HG03354 (cell line): ENCODE measurements at regions not wholly inside any gene's neighbourhood (a gene's known extent, or its start where the extent isn't known, plus 50 kb on each side); places are given as distances from the start of the nearest gene placed in this dataset.

ENCODE experiments used
- ATAC-seq: cut with Tn5 transposase; IDR thresholded peaks from one replicate; pipeline ENCODE4 v1.9.1; 2021; ENCODE audit warnings: mild to moderate bottlenecking; ENCODE audit not compliant: unreplicated experiment, poor library complexity, severe bottlenecking

DNA sequence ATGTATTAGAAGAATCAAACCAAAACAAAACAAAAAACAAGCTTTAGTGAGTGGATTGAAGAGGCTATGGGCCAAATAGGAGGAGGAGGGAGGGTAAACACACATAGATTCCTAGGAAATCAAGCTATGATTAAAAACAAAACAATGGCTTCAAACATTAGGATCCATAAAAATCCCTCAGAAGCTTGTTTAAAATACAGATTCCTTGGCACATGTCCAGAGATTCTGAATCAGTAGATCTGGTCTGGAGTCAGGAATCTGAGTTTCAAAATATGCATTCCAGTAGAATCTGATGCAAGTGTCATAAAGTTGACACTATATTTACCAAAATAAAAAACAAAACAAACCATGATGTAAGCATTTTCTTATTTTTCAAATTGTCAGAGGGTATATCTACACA is 692.8 kb upstream of the SGCG start:
- ATAC-seq, result no peak

DNA sequence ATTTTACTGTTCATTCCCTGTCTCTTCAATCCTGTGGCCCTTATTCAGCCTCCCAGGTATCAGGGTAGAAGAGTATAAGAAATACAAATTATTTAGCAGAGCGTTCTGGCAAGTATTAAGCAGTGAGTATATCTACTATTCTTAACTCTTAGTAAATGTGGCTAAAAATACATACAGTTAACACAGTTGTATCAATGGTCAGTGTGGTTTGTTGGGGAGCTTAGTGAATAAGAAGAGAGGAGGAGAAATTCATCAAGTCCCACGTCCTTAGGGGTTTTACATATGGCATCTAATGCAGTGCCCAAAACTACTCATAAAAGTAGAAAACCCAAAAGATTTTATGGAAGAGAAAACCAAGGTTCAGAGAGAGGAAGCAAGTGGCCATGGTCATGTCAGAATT is 691.0 kb upstream of the SGCG start:
- ATAC-seq, result no peak

DNA sequence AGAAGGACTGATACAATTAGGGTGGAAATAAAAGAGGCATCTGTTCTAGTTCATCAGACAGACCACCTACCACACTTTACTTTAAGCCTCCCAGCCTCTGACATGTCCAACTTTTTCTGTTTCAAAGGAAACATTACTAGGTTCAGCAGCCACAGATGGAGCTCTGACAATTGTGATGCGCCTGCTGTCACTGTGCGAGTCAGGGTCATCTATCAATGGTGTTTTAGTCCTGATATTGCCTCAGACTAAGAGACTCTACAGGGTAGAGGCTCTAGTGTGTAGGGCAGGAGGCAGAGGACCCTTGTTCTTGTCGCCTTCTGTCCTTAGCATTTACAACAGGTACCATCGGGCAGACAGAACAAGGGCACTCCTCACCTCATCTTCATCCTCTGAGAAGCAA is 685.0 kb upstream of the SGCG start:
- ATAC-seq, result no peak

DNA sequence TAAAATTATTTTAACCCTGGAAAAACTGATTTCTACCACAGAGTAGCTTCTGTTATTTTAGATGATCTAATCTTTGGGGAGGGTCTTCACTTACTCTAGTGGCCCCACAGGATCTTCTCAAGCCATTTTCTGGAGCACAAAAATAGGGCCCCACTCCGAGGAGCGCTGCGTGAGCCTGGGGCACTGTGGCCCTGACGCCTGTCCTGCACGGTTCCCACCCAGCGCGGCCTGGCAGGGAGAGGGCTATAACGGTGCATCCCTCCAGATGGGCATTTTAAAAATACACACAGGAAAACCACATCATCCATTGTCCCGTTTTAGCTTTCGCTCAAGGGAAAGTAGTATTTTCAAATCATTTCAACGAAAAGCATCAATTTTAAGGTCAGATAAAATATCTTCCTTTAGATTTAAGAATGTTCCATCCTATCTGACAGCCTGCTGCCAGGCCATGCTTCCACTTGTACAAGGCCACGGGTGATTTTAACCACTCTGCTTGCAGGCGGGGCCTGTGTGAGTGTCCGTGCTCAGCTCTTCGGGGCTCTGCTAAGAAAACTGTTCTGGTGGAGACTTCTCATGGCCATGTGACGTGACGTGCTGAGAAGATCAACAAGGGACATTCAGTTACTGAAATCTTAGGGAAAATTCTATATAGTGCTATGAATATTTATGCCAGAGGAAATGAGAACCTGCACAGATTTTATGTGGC is 683.8 kb upstream of the SGCG start:
- no peak for ATAC-seq

DNA sequence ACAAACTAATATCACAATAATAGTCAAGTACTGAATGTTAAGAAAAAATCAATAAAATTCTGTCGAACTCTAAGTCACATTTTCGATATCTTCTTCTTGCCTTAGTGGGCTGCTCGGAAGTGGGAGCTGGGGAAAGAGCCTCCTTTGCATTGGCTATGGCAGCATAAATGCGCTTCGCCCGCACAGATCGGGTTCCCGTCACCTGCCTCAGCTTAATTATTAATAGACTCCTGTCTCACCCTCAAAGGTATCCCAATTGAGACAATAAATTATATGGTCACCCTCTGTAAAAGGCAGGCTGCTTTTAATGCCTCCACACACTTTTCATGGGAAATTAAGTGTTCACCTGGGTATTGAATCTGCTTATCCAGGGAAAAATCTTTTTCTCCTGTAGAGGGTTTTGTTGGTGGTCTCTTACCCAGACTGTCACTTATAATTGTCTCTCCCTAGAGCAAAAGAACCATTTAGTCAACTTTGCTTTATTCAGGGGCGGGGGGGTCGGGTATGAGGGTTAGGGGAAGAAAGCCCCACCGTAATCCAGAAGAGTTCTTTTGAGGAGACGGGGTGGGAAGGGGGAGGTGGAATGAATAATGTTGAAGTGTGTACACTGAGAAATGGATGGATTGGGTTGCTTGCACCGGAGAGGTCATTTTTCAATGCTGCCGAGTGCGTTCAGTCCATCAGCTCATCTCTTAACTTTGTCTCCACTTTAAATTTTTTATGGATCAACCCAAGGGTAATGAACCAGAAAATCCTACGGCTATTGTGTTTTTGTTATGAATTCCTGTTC is 682.6 kb upstream of the SGCG start:
- no peak for ATAC-seq

DNA sequence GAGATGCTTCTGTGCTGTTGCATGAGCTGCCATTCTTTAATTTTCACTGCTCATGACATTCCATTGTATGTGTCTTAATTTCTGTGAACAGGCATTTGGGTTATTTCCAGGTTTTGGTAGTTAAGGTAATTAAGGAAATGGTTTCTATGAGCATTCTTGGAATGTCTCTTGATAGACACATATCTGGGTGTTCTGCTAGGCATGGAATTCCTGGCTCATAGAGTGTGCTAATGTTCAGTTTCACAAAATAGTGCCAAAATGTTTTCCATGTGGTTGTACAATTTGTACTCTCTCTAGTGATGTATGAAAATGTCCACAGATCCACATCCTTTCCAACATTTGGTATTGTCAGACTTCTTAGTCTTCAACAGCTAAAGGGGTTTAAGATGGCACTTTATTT is 680.9 kb upstream of the SGCG start:
- no peak for ATAC-seq

DNA sequence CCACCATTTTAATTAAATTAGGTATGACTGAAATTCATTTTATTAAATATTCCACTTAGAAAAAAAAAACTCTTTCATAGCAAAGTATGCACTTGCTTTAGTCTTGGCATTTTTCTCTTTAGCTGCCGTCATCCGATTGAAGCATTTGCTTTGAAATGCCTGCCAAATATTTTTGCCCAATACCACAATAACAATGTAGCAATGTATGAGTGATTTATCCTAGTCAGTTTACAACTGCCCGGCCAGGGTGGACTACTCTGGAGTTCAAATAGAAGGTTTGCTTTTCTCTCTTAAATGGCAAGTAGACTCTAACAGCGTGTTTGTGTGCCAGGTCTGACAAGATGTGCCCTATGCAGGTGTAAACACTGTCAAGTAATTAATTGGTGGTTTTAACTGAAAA is 675.3 kb upstream of the SGCG start:
- ATAC-seq, result no peak

DNA sequence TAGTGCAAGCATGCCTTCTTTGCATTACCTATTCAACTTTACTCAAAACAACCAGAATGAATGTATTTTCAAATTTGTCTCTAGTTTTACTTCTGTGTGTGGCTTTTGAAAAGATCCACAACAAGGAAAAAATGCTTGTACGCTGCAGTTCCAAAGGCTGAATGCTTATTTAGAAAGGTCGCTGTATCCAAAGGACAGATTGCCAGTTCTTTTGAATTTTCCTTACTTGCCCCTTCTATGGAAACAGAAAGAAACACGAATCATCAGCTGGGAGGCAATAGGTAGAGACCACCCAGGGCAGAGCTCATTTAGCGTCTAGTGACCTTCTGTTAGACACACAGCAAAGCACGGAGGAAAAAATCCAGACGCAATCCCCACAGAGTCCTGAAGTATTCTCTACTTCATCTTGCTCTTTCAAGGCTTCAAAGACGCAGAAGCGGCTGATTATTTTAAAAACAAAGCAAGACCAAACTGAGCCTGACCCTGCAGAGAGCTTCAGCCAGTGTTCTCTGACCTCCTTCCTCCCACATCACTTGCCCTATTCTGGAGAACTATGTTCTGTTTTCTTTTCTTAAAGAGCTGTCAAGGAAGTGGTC is 674.6 kb upstream of the SGCG start:
- no peak for ATAC-seq

DNA sequence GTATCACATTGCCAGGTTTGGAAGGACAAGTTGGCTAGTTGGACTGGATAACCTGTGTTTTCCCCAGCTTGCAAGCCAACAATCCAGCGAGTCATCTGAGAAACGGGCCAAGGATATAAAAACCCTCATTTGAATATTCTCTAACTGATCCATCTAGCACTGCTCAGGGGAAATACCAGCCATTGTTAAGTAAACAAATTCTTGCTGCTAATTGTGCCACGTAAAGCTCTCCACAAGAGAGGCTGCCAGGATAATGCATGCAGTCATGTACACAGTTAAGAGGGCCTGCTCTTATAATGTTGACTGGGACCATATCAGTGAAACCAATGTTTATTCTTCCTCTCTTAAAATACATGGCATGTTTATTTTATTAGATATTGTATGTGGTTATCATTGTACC is 663.2 kb upstream of the SGCG start:
- no peak for ATAC-seq

DNA sequence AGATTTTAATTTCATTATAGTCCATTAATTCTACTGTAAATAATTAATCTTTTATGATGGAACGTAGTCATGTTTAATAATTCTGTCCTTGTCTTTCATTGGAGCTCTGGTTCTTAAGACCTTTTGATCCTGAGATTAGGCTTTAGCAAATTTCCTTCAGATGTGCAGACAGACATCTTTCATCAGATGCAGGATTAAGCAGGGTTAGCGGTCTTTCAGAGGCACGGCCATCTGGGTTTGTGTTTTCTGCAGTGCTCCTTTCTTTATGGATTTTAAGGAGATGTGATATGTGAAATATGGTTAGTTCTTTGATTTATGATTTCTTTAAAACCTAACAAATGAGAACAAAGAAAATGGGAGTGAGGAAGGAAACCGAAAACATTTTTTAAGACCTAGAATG is 643.9 kb upstream of the SGCG start:
- no peak for ATAC-seq

DNA sequence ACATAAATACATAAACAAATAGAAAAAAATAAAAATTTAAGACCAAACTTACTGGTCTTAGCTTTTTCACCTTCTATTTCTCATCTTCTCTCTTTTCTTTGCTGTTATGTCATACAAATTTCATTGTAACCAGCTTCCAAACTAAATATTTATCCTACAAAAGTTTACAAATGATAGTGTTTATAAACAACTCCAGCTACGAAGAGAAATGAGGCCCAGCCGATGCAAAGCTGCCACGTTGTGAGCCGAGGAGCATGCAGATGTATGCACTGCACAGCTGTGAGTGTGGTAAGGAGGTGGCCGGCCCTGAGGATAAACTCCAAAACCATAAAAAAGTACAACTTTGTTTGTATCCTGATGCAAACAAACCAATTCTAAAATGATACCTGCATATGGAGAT is 642.4 kb upstream of the SGCG start:
- ATAC-seq, result no peak

DNA sequence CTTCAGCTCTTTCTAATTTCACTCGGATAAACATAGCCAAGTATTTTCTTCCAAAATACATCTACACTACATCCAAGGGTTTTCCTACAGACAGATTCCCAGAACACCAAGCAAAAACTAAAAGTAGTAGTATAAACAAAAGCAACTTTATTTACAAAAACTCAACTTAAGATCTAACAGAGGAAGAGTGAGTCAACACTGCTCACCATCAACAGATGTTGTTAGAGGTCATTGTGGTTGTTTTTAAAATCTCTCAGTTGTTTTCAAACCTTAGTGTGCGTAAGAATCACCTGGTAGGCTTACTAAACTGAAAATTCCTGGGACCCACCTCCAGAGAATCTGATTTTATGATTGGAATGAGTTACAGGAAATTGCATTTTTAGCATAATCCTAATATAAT is 631.7 kb upstream of the SGCG start:
- ATAC-seq, result no peak

DNA sequence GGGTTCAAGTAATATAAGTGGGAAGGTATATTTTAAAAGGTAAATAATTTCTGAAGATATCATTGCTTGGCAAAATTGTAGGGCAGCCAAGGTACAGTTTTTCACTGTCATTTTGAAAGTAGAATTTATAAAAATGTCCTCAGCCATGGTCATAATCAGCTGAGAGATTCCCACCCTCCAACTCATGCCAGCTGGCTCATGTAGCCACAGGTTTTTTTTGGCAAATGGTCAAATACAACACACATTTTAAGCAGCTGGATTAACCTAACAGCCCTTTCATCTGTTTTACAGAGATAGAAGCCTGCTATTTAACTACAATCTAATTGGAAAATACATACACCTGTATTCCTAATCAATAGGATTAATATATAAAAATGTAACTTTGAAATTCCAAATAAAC is 619.2 kb upstream of the SGCG start:
- ATAC-seq, result no peak

DNA sequence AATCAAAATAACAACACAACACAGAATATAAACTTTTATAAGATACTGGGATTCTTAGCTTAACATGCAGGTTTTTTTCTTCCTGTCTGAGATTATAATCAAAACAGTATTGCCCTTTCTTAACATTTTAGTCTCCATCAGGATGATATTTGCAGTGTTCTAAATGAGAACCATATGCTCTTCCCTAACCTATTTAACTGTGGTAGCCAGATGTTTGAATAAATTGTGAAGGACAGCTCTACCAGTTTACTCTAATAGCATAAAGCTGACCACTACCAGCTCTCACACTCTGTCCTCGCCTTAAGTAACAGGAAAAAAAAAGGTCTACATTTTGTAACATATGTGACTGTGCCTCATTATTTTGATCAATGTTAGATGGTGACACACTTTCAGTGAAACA is 618.7 kb upstream of the SGCG start:
- ATAC-seq, result no peak

DNA sequence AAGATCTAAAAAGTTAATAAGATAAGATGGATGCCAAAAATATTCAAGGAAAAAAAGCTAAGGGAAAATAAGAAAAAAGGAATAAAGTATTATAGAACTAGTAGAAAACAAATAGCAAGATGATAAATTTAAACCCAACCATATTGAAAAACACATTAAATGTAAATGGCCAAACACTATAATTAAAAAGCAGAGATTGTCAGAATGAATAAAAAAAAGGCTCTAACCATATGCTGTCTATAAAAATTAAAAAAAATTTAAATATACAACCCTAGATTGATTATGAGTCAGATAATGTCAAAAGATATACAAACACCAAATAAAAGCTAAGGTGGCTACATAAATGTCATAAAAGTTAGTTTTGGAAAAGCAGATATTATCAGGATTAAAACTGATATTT is 617.5 kb upstream of the SGCG start:
- no peak for ATAC-seq

DNA sequence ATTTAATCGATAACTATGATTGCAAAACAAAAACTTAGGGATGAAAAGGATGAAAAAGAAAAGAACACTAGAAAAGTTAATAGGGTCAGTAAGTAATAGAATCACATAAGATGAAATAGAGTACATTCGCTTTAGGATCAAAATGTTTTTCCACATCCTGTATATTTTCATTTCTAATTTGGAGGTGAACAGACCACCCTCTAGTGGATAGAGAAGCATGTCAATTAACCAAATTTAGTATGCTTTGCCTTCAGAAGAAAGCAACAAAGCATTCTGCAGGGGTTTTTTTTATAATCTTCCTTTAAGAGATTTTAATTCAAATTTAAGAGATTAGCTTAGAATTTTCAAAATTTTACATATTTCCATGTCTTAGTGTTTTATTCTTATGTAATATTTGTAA is 611.0 kb upstream of the SGCG start:
- no peak for ATAC-seq

DNA sequence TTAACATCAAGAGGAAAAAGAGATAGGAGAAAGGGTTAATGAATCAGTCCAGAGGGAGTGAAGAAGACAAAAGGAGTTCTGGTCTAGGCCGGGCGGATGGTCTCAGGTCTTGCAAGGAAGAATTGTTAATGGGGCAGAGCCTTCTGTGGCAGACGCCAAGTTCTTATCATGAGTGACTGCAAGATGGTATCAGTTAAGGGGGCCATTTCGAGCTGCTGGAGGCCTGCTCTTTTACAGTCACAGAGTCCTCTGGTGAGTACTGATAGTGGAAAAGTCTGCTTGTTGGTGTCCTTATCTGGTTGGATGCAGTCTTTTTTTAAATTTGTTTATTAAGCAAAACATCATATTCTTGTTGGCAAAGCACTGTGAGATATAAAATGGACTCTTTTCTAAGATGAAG is 590.9 kb upstream of the SGCG start:
- no peak for ATAC-seq

DNA sequence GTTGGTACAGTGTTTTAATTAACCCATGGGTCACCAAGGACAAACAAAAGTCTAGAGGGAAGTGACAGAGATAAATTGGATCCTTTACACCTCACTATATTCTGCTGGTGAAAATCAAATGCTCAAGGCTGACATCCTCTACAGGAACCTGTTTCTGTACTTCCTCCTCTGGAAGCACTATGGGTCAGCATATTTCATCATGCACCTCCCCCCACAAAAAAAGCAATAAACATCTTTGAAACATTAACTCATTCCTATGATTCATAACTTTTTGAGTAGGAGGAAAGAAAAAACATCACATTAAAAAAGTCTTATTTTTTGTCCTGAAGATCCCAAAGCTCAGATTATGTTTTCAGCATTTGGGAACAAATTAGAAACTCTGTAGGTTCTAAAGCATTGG is 588.3 kb upstream of the SGCG start:
- ATAC-seq, result no peak

DNA sequence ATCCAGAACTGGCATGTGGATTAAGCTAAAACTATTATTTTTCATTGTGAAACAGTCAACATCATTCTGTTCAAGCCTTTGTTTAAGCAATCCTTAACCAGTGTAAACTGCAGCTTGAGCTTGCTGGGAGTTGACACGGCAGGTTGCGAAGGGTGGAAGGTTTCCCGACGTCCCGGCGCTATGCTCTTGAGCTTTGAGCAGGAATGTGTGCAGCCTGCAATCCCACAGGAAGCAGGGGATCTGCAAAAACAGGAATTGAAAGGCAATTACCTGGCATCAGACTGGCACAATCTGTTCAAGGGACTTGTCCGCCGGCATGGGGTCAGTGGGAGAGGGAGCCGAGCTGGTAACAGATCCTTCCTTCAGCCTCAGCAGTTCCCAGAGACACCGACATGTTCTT is 586.7 kb upstream of the SGCG start:
- no peak for ATAC-seq

DNA sequence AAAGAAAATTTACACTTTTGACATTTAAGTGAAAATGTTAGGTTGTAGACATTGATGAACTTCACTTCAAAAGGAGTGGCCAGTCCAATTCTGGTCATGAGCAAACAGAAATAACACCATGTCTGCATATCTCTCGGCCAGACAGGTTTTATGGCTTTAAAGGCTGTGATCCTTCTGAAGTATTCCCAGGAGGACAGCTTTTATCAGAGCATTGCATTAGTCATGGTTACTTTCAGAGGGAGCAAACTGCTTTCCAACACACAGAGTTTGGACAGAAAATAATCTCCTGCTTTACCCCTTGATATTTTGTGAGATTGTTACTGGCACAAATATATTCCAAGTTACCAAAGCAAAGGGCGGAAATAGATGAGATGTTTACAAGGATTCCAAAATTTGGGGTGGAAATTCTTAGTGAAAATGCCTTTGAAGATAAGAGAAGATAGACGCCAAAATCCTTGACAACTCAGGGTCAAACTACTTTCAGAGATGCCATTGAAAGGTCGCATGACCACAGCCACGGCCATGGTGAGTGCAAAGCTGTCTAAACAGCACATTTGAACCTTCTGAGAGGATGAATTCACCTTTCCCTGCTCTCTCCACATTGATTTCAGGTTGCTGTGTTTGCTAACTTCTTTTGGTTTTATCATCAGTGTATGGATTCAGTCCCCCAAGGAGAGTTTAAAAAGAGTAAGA is 584.5 kb upstream of the SGCG start:
- ATAC-seq, result no peak

DNA sequence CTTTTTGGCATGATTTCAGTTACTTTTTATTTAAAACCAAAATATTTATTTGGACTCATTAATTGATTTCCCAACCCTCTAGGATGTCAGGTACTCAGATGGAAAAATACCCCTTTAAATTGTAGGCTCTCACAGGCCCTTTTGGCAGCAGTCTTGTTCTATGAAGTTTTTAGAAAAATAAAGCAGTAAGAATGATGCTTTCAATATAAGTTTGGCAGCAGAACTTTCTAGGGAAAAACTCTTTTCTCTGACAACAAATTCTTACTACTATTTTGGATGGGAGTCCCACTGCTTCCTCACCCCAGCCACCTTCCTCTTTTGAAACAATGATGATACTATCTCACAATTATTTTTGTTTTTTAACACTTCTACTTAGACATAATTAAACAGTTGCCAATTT is 581.6 kb upstream of the SGCG start:
- ATAC-seq, result no peak
